SK-N-DZ (cell line): ENCODE measurements at regions not wholly inside any gene's neighbourhood (a gene's known extent, or its start where the extent isn't known, plus 50 kb on each side); places are given as distances from the start of the nearest gene placed in this dataset.
A peak's percentile ranks its signal among the peaks of the same experiment; 100 is the strongest.

Experiments used
- DNase-seq: peaks from one replicate; pipeline ENCODE4 v3.0.0-alpha.2; 2015; ENCODE audit warnings: low spot score

DNA sequence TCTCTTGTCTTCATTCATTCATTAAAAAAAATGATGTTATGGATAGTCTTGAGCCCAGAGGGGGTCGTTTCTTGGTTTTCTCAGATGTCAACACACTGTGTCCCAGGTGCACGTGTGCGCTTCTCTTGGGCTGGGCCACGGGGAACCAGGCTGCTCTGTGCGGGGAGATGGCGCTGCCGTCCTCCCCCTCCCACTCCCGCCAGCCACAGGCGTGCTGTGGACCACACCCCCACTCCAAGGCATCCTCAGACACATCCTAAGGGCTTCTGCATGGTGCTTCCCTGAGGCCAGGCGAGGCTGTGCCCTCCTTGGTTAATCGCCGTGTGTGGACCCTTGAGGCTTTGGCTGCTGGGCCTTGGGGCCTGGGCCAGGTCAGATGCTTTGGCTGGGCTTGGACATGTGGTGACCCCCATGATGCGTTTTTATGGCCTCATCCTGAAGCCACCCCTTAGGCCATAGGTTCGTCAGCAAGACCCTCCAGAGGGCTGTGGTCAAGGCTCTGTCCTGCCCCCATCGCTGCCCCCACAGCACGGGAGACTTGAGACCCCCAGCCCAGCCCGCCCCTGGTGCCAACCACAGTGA is 245.7 kb upstream of the CIBAR2 start:
- DNase-seq, result no peak

DNA sequence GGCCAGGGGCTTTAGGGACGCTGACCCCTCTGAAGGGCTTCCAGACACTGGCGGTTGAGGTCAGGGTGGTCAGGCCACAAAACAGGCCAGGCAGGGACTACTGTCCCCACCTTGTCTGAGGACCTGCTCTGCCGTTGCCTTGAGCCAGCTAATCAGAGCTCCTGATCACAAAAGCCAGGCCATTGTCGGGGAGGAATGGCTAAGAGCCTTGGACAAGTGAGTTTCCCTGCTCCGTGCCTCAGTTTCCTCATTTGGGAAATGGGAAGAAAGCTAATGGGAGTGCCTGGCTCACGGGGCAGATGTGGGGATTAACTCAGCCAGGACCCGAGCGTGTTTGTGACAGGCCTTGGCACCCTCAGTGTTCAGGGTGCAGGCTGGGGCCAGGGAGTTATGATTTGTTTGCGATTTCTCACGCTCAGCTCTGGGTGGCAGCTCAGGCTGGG is 246.5 kb upstream of the CIBAR2 start:
- no peak for DNase-seq

DNA sequence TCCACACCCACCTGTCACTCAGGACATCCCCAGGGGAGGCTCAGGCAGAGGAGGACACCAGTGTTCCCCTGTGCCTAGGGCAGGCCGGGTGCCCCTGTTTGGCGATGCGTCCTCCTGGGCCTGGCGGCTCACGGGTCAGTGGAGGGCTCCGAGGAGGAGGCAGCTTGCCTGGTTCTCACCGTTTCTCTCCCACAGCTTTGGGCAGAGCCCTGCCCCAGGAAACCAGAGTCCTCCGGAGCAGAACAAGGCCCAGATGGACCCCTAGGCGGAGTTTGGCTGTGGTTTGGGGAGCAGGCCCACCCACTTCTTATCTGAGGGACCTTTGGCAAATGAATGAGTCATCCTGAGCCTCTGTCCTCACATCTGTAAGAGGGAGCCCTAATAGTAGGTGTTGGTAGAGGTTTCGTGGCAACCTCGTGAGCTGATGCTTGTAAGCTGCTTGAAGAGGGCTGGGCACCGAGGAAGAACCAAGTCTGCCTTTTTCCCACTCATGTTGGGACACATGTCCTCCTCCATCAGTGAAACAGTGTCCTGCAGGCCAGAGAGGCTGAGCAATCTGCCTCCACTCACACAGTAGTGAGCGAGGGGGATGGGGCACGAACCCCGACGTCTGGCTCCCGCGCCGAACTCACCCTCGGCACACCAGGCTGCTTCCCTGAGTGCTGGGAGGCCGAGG is 247.0 kb upstream of the CIBAR2 start:
- DNase-seq, result no peak

DNA sequence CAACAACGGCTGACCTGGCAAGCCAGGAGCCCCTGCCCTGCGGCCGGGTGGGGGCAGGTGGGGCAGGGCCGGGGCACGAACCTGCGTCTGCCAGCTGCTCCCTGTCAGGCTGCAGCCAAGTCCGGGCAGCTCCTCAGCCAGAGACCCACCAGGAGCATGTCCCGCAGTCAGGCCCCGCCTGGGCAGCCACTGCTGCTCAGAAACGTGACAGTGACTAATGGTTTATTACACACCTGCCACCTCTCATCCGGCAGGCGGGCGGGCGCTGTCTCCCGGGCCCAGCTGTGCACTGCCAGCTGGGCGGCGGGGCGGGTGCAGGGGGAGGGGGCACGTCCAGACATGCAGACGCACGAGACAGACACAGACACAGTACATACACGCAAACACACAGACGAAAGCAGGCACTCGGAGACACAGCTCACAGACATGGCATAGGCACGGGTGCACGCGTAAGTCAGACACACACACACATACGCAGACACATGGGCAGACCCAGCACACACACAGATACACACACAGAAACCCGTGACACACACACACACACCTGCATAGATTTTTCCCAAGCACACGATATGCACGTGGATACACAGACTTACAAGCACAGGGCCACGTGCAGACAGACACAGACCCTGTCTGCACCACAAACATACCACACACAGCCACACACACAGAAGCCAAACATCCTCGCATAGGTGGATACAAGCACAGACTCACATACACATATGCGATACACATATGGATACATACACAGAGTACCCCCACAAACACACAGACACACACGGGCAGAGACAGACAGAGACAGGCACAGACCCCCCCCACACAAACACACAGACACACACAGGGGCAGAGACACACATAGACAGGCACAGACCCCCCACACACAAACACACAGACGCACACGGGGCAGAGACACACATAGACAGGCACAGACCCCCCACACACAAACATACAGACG is 248.3 kb upstream of the CIBAR2 start:
- DNase-seq, result peak; percentile 88

DNA sequence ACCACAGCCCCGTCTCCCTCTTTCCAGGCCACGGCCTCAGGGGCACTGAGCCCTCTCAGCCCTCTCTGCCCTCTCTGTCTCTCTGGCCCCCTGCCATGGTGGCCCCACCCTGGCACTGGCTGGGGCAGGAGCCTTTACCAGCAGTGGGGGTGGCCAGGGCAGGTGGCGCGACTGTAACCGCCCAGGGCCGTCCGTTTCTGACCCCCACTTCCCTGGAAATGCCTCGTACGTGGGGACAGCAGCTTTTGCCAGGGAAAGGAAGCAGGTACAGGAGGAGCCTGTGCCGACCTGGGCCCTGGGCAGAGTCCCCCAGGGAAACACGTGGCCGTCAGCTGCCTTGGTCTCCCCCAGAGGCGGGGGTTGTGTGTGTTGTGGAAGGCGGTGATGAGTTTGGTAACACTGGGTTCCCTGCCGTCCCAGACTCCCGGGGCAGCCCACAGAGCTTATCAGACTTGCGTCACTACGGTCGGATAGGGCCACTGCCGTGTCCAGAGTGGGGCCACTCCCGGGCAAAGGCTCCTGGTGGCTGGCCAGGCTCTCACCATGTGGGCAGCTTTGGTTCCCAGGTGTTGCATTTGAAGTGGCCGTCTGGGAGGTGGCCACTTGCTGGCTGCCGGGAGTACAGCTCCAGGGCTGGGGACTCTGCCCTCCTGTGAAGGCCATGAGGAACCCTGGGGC is 249.3 kb upstream of the CIBAR2 start:
- DNase-seq, result no peak

DNA sequence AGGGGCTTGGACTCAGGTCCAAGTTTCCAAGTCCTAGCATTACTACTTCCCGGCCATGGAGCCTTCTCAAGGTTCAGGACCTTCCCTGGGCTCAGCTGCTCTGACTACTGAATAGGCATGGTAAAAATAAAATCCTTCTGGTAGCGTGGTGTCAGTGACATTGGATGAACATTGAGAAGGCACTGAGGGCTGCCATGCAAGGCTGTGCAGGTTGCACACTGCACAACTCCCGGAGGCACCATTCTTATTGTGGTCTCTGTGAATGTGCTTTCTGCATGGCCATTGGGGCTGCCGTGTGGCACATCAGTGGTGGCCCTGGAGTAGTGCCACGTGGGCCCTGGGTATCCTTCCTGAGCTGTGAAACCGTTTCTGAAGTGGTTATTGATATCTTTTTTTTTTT is 250.2 kb upstream of the CIBAR2 start:
- DNase-seq, result no peak

DNA sequence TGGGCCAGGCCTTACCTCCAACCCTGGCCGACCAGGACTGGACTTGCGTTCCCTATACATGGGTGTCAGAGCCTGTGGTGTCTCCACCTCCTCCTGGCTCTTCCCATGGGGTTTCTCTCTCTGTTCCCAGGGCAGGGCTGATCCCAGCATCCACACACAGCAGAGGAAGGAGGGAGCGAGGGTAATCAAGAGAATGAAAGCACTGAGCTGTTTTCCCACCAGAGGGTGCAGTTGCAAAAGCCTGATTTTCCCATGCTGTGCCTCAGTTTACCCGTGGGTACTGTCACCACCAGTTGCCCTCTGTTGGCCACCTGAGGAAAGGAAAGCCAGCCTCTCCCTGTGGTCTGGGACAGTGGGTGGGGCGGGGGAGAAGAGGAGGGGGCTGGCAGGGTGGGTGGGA is 249.7 kb upstream of the GSE1 start:
- DNase-seq, result no peak

DNA sequence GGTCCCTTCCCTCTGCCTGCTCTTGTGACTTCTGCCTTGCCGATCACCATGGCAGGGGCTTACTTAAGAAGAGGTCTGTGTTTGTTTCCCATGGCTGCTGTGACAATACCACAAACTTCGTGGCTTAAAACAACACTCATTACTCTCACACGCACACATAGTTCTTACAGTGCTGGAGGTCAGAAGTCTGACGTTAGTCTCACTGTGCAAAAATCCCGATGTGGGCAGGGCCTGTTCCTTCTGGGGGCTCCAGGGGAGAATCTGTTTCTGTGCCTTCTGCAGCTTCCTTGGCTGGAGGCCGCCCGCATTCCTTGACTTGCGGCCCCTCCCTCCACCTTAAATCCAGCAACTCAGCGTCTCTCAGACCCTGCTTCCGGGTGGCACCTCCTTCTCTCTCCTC is 249.2 kb upstream of the GSE1 start:
- DNase-seq, result no peak

DNA sequence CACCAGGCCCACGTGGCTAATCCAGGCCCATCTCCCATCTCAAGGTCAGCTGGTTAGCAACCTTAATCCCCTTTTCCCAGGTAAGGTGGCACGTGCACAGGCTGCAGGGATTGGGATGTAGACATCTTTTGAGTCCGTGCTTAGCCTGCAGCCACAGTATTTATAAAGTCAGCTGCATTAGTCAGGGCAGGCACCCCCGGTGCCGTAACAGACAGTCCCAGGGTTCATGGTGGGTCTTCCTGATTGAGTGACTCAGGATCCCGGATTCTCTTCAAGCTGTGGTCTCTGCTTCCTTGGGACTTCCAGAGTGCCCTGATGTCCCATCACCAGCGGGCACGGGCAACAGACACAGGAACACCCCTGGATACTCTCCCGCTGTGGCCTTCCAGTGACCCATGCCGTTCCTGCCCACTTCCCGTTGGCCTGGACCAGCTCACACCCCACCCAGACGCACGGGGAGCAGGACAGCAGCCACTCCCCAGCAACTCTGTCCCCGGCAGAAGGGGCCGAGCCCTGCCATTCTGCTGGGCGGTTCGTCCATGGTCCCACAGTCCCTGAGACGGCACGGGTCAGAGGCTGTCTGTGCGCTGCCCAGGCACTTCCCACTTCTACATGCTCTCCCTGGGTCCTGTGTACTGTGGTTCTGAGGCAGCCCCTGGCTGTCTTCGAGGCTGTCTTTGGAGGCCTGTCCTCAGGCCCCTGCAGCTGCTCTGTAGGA is 248.6 kb upstream of the GSE1 start:
- DNase-seq, result no peak

DNA sequence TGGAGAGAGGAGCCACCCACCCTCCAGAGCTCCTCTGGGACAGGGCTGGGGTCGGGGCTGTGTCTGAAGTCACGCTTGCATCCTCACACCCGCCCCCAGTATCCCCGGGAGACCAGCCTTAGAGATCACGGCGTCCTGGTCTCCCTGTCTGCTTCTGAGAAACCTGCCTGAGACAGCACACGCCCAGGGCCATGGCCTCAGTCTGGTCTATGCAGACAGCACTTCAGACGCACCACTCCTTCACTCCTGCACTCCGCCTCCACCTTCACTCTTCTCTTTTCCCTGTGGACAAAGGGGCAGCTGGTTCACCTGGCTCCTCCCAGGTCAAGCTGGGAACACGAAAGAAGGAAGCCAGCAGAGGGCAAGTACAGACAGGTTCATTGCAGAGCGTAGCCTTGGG is 248.0 kb upstream of the GSE1 start:
- peak; percentile 63 for DNase-seq

DNA sequence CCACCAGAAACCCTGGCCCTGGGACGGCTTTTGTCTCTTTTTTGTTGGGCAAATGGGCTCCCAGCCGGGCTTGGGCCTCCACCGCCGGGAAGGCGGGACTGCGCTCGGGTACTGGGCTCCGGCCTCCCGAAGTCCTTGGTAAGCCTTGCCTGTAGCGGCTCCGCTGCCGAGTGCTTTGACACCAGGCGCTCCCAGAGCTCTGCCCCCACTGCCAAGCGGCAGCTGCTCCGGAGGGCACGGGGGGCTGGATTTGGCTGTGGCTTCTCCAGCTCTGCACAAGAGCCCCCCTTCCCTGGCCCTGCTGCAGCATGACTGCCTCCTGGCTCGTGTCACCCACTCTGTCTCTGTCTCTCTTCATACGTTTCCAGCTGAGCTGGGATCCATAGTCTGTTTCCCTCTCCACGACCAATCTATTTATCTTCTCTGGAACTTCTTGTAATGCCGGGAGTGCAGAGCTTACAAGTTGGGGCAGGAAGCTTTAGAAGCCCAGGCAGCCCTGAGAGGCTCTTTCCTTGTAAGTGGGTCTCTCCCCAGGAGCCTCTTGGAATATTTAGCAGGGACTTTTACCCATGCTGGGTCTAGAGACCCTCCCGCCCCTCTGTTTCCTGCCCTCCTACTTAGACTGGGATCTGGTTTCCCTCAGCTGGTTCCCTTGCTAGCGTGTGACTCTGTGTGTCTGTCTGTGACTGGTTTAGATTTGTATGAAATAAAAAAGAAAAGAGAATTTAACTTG is 246.9 kb upstream of the GSE1 start:
- peak; percentile 63 for DNase-seq

DNA sequence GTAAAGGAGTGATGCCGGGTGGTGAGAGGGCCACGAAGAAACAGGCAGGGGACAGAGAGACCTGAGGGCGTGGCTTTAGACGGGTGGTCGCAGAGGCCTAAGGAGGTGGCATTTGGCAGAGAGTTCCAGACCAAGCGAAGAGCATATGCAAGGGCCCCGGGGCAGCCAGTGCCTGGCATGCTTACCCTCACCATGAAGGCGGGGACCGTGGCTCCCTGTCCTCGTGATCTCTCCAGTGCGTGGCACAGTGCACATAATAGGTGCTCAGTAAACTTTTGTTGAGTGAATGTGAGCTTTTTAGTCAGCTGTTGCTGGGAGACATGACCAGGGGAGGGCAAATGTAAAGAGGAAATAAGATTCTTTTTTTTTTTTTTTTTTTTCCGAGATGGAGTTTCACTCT is 245.6 kb upstream of the GSE1 start:
- DNase-seq, result no peak

DNA sequence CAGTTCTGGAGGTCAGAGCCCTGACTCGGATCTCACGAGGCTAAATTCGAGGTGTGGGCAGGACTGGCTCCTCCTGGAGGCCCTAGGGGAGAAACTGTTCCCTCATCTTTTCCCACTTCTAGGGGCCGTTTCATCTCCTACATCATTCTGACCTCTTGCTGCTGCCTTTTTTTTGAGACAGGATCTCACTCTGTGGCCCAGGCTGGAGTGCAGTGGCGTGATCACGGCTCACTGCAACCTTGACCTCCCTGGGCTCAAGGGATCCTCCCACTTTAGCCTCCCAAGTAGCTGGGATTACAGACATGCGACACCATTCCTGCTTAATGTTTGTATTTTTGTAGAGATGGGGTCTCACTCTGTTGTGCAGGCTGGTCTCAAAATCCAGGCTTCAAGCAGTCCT is 244.1 kb upstream of the GSE1 start:
- DNase-seq, result no peak

DNA sequence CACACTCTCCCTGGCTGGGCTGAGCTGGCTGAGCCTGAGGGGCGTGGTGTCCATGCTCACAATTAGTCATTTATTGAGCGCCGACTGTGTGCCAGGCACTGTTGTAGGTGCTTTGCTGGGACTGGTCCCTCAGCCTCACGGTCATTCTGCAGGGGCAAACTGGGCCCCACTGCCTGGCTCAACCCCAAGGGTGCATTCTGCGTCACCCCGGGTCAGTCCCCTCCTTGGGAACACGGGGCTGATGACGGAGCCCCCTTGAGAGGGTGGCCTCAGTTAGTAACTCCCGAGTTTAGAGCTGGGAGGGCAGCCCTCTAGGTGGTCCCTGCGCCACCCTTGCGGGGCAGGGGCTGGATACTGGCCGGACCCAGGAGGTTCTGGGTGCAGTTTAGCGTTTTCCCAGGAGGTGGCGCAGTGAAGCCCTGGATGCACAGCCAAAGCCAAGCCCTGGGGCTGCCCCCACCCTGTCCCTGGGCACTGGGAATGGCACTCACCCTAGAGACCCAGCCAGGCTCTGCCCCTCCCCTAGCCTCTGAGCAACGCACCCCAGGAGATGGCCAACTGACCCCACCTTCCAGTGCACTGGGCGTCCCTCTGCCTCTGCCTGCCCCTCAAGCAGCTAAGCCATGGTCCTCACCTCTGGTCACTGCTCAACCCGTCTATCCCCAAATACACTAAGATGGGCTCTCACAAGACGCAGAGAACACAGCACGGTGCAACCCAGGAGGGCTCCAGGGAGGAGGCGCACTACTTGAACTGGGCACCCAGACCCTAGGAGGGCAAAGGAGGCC is 243.2 kb upstream of the GSE1 start:
- peak; percentile 61 for DNase-seq

DNA sequence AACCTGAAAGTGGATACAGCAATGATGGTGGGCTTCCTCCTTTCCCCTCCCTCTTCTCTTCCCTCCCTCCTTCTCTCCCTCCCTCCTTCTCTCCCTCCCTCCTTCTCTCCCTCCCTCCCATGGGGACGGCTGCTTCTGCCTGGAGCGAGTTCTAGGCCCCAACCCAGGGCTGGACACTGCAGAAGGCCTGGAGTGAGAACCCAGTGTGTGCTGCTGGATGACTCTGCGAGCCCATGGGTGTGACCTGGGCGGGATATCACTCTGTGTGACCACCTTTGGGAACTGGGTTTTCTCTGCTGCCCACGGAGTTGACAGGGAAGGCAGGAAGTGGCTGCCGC is 242.6 kb upstream of the GSE1 start:
- DNase-seq, result no peak

DNA sequence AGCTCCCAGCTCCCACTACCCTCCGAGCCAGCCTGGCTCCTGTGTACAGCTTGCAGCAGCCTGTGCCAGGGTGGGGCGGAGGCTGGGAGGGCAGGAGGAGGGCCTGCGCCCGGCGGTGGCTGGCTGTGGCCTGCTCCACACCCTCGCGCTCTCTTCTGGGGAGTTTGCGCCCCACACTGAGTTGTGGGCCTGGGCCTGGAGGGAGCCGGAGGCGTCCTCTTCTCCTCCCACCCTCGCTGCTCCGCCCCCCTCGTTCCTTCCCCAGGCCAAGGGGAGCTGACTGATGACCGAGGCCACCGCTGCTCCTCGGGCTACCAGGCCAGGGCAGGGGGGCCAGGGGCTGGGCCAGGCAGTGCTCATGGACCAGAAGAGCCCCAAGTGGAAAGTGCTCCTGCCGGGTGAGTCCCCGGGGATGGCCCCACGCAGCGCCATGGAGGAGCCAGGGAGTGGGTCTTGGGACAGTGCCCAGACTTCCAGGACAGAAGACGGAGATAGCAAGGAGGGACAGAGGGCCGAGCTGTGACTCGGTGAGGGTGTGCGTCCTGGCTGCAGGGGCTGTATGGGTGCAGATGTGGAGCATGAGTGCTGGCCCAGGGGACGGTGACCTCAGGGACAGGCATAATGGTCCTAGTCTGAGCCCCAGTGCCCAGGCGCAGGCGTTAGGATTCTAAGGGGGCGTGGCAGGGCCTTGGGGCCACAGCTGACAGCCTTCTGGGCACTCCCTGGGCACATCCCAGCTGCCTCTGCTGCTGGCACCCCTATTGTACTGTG is 242.1 kb upstream of the GSE1 start:
- no peak for DNase-seq

DNA sequence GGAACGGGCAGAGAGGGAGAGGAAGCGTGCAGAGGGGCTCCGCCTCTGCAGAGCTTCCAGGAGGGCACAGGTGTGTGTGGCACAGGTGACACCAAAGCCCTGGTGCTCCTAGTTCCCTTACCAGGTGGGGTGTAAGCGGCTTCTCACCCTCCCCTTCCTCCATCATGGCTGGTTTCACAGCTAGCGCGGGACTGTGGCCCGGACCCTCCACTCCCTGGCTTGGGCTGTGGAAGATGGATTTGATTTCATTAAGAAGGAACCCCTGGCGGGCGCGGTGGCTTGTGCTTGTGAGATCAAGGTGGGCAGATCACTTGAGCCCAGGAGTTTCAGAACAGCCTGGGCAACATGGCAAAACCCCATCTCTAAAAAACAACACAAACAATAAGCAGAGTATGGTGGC is 241.2 kb upstream of the GSE1 start:
- DNase-seq, result no peak

DNA sequence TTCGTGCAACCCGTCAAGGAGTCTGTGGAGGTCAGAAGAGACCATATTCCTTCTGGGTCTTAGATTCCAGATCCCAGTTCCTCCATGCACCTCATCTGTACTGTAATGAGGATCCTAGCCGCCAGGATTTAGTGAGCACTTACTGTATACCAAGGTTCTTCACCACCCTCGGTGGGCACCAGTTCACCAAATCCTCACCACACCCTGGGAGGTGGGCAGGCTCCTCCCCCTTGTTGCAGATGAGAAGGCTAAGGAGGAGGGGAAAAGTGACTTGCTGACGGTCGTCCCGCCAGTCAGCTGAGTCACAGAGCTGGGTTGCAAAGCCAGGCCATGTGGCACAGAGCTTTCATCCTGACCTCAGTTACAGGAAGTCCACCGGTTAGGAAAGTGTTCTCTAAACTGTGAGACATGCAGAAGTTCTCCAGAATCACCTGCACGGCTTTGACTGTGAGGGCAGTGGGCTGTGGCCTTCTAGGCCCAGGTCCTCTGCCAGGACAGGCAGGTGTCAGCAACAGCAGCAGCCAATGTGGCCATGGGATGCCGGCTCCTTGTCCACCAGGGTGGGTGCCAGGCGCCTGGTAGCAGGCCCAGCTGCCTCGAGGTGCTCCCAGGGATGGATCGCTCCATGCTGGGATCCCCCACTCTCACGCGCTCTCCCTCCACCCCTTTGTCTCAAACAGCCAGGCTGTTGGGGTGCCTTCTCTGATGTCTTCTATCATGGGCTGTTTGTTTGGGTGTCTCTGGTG is 240.3 kb upstream of the GSE1 start:
- DNase-seq, result no peak
